PC-3 (cell line): ENCODE measurements at regions not wholly inside any gene's neighbourhood (a gene's known extent, or its start where the extent isn't known, plus 50 kb on each side); places are given as distances from the start of the nearest gene placed in this dataset.

Source experiments
- ATAC-seq: fragments of 200-7000 bp; cut with Tn5 transposase; 2 replicates; pipeline ENCODE4 v1.9.1; 2020; ENCODE audit warnings: mild to moderate bottlenecking, moderate library complexity
- BruUV-seq: library from RNA; stranded (reverse); fragments of 400-500 nt; replicated peaks from 2 replicates; lab custom pipeline; 2021; lab: Mats Ljungman, UMichigan
- CTCF ChIA-PET: fragments of 300-600 bp; sonication (Branson Sonifier 250); formaldehyde crosslinking; loops from one replicate; lab custom pipeline; 2022; ENCODE audit warnings: antibody characterized with exemption; lab: Charles Lee
- POLR2A ChIA-PET: fragments of 300-600 bp; sonication (Branson Sonifier 250); formaldehyde crosslinking; loops from one replicate; lab custom pipeline; 2022; ENCODE audit warnings: antibody characterized with exemption; ENCODE audit not compliant: unreplicated experiment; lab: Charles Lee
- DNase-seq: peaks from one replicate; pipeline ENCODE4 v3.0.0-alpha.2; 2015
- H2AFZ ChIP-seq: fragments of 300-600 bp; sonication (generic); 2 replicates; pipeline ENCODE4 v1.6.0; 2016; ENCODE audit warnings: antibody characterized with exemption, low read length
- H3F3A ChIP-seq: fragments of 300-600 bp; sonication (generic); one replicate; pipeline ENCODE4 v1.6.0; 2017; ENCODE audit warnings: antibody characterized with exemption, low read length, control low read depth, mild to moderate bottlenecking; ENCODE audit not compliant: unreplicated experiment
- H3K27ac ChIP-seq: fragments of 300-600 bp; sonication (generic); 2 replicates; pipeline ENCODE4 v1.5.1; 2016; ENCODE audit warnings: mild to moderate bottlenecking, low read length
- H3K27me3 ChIP-seq: fragments of 300-600 bp; sonication (generic); 2 replicates; pipeline ENCODE4 v1.6.1; 2016; ENCODE audit warnings: low read length, mixed read lengths
- H3K36me3 ChIP-seq: fragments of 300-600 bp; sonication (generic); 2 replicates; pipeline ENCODE4 v1.6.1; 2016; ENCODE audit warnings: low read depth, mixed run types, low read length, mixed read lengths
- H3K4me1 ChIP-seq: fragments of 300-600 bp; sonication (generic); 2 replicates; pipeline ENCODE4 v1.5.1; 2016; ENCODE audit warnings: low read length; ENCODE audit not compliant: insufficient read depth
- H3K4me2 ChIP-seq: fragments of 300-600 bp; sonication (generic); 2 replicates; pipeline ENCODE4 v1.6.0; 2016; ENCODE audit warnings: low read length
- H3K4me3 ChIP-seq: fragments of 300-600 bp; sonication (generic); 2 replicates; pipeline ENCODE4 v1.5.1; 2016; ENCODE audit warnings: mild to moderate bottlenecking, low read length, mixed read lengths
- H3K79me2 ChIP-seq: fragments of 300-600 bp; sonication (generic); 2 replicates; pipeline ENCODE4 v1.6.1; 2017; ENCODE audit warnings: low read length, mixed read lengths
- H3K9ac ChIP-seq: fragments of 300-600 bp; sonication (generic); 2 replicates; pipeline ENCODE4 v1.6.0; 2016; ENCODE audit warnings: mild to moderate bottlenecking, low read length
- H3K9me2 ChIP-seq: fragments of 300-600 bp; sonication (generic); replicated peaks from 2 replicates; pipeline ENCODE4 v1.6.1; 2016; ENCODE audit warnings: mixed run types, low read length, mixed read lengths
- H3K9me3 ChIP-seq: fragments of 300-600 bp; sonication (generic); 2 replicates; pipeline ENCODE4 v1.6.1; 2016; ENCODE audit warnings: low read length, mixed read lengths
- H4K20me1 ChIP-seq: fragments of 300-600 bp; sonication (generic); 2 replicates; pipeline ENCODE4 v1.6.1; 2016; ENCODE audit warnings: low read length, mixed read lengths
- EZH2 ChIP-seq: fragments of 300-600 bp; sonication (generic); IDR thresholded peaks from one replicate; pipeline ENCODE4 v1.6.1; 2017; ENCODE audit warnings: antibody characterized with exemption, mild to moderate bottlenecking, low read length; ENCODE audit not compliant: unreplicated experiment
- EZH2phosphoT487 ChIP-seq: fragments of 300-600 bp; sonication (generic); IDR thresholded peaks from 2 replicates; pipeline ENCODE4 v1.6.1; 2018; ENCODE audit warnings: mild to moderate bottlenecking, antibody characterized with exemption, low read length, borderline replicate concordance
- intact Hi-C: fragments of 100-400 bp; cut with micrococcal nuclease; formaldehyde crosslinking; loops from 2 replicates; pipeline ENCODE4 v1.9.0; 2023
- TF ChIP-seq, protein P1 (sequence below): fragments of 300-600 bp; sonication (generic); conservative IDR thresholded peaks from 2 replicates; pipeline ENCODE4 v1.5.1; 2017; ENCODE audit warnings: antibody characterized with exemption, low read depth, mild to moderate bottlenecking, low read length

GRCh38 chr17:69620363-69620762, 205.9 kb downstream of the MAP2K6 start:
- no peaks in the 10 kb centered on the region for H3K9me3 ChIP-seq
- POLR2A ChIA-PET = no interaction called here
- no peaks in the 10 kb centered on the region for H3K9me2 ChIP-seq
- no peaks in the 10 kb centered on the region for H3F3A ChIP-seq
- no peaks in the 10 kb centered on the region for H3K79me2 ChIP-seq
- H3K4me2 ChIP-seq = no peak overlapping the region
- no TSS peak for BruUV-seq
- H3K4me1 ChIP-seq = no peaks in the 10 kb centered on the region
- no peak overlapping the region for H3K4me3 ChIP-seq
- H3K27ac ChIP-seq = no peak overlapping the region
- CTCF ChIA-PET = no interaction called here
- ATAC-seq = no peak
- H4K20me1 ChIP-seq = no peaks in the 10 kb centered on the region
- no peaks in the 10 kb centered on the region for H3K27me3 ChIP-seq
- TF ChIP-seq EZH2phosphoT487 (no peak), EZH2 (no peak)
- TF ChIP-seq, protein P1, sequence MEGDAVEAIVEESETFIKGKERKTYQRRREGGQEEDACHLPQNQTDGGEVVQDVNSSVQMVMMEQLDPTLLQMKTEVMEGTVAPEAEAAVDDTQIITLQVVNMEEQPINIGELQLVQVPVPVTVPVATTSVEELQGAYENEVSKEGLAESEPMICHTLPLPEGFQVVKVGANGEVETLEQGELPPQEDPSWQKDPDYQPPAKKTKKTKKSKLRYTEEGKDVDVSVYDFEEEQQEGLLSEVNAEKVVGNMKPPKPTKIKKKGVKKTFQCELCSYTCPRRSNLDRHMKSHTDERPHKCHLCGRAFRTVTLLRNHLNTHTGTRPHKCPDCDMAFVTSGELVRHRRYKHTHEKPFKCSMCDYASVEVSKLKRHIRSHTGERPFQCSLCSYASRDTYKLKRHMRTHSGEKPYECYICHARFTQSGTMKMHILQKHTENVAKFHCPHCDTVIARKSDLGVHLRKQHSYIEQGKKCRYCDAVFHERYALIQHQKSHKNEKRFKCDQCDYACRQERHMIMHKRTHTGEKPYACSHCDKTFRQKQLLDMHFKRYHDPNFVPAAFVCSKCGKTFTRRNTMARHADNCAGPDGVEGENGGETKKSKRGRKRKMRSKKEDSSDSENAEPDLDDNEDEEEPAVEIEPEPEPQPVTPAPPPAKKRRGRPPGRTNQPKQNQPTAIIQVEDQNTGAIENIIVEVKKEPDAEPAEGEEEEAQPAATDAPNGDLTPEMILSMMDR = no peak
- no peak overlapping the region for H2AFZ ChIP-seq
- intact Hi-C loops = no loop called here
- no peaks in the 10 kb centered on the region for H3K36me3 ChIP-seq
- DNase-seq = no peak
- no peak overlapping the region for H3K9ac ChIP-seq

- Histone ChIP-seq H3K9ac (no peak overlapping the region), H3F3A (no peaks in the 10 kb centered on the region), H3K4me1 (no peaks in the 10 kb centered on the region), H3K9me3 (no peaks in the 10 kb centered on the region), H2AFZ (no peak overlapping the region), H3K79me2 (no peaks in the 10 kb centered on the region), H3K27me3 (no peaks in the 10 kb centered on the region), H3K4me3 (no peak overlapping the region), H3K36me3 (no peaks in the 10 kb centered on the region), H3K9me2 (no peaks in the 10 kb centered on the region), H3K27ac (no peak overlapping the region), H3K4me2 (no peak overlapping the region), H4K20me1 (no peaks in the 10 kb centered on the region)
- ATAC-seq (no peak), DNase-seq (no peak)
- BruUV-seq = no TSS peak
- POLR2A ChIA-PET = no interaction called here
- intact Hi-C loops = no loop called here
- CTCF ChIA-PET = no interaction called here
- TF ChIP-seq, protein P1 = no peak
- TF ChIP-seq EZH2 = no peak
- no peak for TF ChIP-seq EZH2phosphoT487
These were observed 211.0 kb downstream of the MAP2K6 start for GRCh38 chr17:69625474-69625873.

DNA sequence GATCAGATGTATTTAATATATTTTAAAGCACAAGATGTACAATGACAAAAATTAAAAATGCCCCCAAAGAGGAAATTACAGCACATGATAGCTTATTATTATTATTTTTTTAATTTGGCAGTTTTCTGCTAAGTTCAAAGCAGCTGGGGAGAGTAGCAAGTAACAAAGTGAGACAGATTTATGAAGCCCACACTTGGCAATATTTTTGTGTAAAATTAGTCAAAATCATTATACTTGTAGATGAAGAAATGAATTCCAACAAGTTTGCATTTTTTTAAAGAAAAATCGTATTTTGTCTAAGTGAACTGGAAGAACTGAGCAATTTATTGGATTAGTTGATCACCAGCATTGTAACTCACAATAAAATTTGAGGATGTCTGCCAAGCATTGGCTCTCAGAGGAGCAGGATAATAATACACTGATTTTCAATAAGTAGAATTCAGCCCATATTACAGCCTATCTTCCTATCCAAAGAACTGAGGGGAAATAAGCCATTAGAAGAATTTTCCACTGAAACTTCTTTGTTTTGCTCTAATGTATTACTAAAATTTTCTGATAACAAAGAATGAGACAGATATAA, 215.6 kb downstream of the MAP2K6 start:
- Histone ChIP-seq H3K79me2 (no peaks in the 10 kb centered on the region), H3K4me3 (no peak overlapping the region), H3F3A (no peaks in the 10 kb centered on the region), H3K27ac (no peak overlapping the region), H2AFZ (no peak overlapping the region), H3K4me2 (no peak overlapping the region), H4K20me1 (no peaks in the 10 kb centered on the region), H3K9me2 (no peaks in the 10 kb centered on the region), H3K9me3 (no peaks in the 10 kb centered on the region), H3K4me1 (no peaks in the 10 kb centered on the region), H3K36me3 (no peaks in the 10 kb centered on the region), H3K27me3 (no peaks in the 10 kb centered on the region), H3K9ac (no peak overlapping the region)
- ChIA-PET CTCF (no interaction called here), POLR2A (no interaction called here)
- DNase-seq = no peak
- no TSS peak for BruUV-seq
- TF ChIP-seq EZH2 (no peak), EZH2phosphoT487 (no peak)
- TF ChIP-seq, protein P1 = no peak
- ATAC-seq = no peak
- intact Hi-C loops = no loop called here
